Lower lobe of right lung (tissue), 2 donors: ENCODE measurements at regions not wholly inside any gene's neighbourhood (a gene's known extent, or its start where the extent isn't known, plus 50 kb on each side); places are given as distances from the start of the nearest gene placed in this dataset.

ENCODE experiments used
- ATAC-seq, 2 donors: fragments of 200-7000 bp; cut with Tn5 transposase; one replicate each; pipeline ENCODE4 v1.9.1; 2020 to 2022; ENCODE audit warnings: mild to moderate bottlenecking in 2 of 2, moderate library complexity in 2 of 2
- DNase-seq: peaks from one replicate; pipeline ENCODE4 v3.0.0-alpha.2; 2020
- H3K27ac ChIP-seq: fragments of 200-600 bp; one replicate; pipeline ENCODE4 v1.8.0; 2022
- H3K27me3 ChIP-seq: fragments of 200-600 bp; one replicate; pipeline ENCODE4 v1.8.0; 2022; ENCODE audit warnings: low read depth
- H3K36me3 ChIP-seq: fragments of 200-600 bp; one replicate; pipeline ENCODE4 v1.8.0; 2022; ENCODE audit warnings: mild to moderate bottlenecking
- H3K4me1 ChIP-seq: fragments of 200-600 bp; one replicate; pipeline ENCODE4 v1.8.0; 2022
- H3K4me3 ChIP-seq: fragments of 200-600 bp; one replicate; pipeline ENCODE4 v1.8.0; 2022; ENCODE audit warnings: mild to moderate bottlenecking
- H3K9me3 ChIP-seq: fragments of 200-600 bp; one replicate; pipeline ENCODE4 v1.8.0; 2022
- CTCF ChIP-seq: fragments of 200-600 bp; IDR thresholded peaks from one replicate; pipeline ENCODE4 v1.8.0; 2022; ENCODE audit warnings: antibody characterized with exemption, mild to moderate bottlenecking
- intact Hi-C: fragments of 100-400 bp; cut with DNase I; formaldehyde crosslinking; loops from one replicate; pipeline ENCODE4 v1.11.0; 2022
- donor health status: DM: no; HTN: yes; CAD: no; lungs with severe emphysema.

- H3K27ac ChIP-seq, result no peak overlapping the region
- no peaks in the 10 kb centered on the region for H3K36me3 ChIP-seq
- intact Hi-C loops, result no loop called here
- no peak overlapping the region for H3K4me3 ChIP-seq
- TF ChIP-seq CTCF, result no peak
- DNase-seq (no peak), ATAC-seq (no peak)
- H3K4me1 ChIP-seq, result no peaks in the 10 kb centered on the region
- no peaks in the 10 kb centered on the region for H3K27me3 ChIP-seq
- H3K9me3 ChIP-seq, result no peaks in the 10 kb centered on the region
Observed at GRCh38 chr1:98176936-98177335, 256.1 kb upstream of the DPYD start.

GRCh38 chr1:98176414-98176813, 255.6 kb upstream of the DPYD start:
- no peak for DNase-seq
- no peaks in the 10 kb centered on the region for H3K36me3 ChIP-seq
- no peaks in the 10 kb centered on the region for H3K9me3 ChIP-seq
- ATAC-seq, result no peak
- H3K4me1 ChIP-seq, result no peaks in the 10 kb centered on the region
- no peak for TF ChIP-seq CTCF
- H3K27me3 ChIP-seq, result no peaks in the 10 kb centered on the region
- intact Hi-C loops, result no loop called here
- H3K4me3 ChIP-seq, result no peak overlapping the region
- no peak overlapping the region for H3K27ac ChIP-seq

- Histone ChIP-seq H3K4me1 (no peaks in the 10 kb centered on the region), H3K27me3 (no peaks in the 10 kb centered on the region), H3K9me3 (no peaks in the 10 kb centered on the region), H3K27ac (no peak overlapping the region), H3K4me3 (no peak overlapping the region), H3K36me3 (no peaks in the 10 kb centered on the region)
- intact Hi-C loops, result no loop called here
- TF ChIP-seq CTCF, result no peak
- DNase-seq (no peak), ATAC-seq (no peak)
Observed at GRCh38 chr1:98172578-98172977, 251.7 kb upstream of the DPYD start.

- Histone ChIP-seq H3K27ac (no peak overlapping the region), H3K4me1 (no peaks in the 10 kb centered on the region), H3K4me3 (no peak overlapping the region), H3K36me3 (no peaks in the 10 kb centered on the region), H3K27me3 (no peaks in the 10 kb centered on the region), H3K9me3 (no peaks in the 10 kb centered on the region)
- no peak for DNase-seq
- no peak for TF ChIP-seq CTCF
- ATAC-seq, result no peak
- intact Hi-C loops, result no loop called here
Observed at GRCh38 chr1:98172022-98172421, 251.2 kb upstream of the DPYD start.

- no peaks in the 10 kb centered on the region for H3K36me3 ChIP-seq
- intact Hi-C loops, result no loop called here
- no peak overlapping the region for H3K4me3 ChIP-seq
- TF ChIP-seq CTCF, result no peak
- no peak for DNase-seq
- H3K27ac ChIP-seq, result no peak overlapping the region
- H3K4me1 ChIP-seq, result no peaks in the 10 kb centered on the region
- H3K9me3 ChIP-seq, result no peaks in the 10 kb centered on the region
- no peak for ATAC-seq
- H3K27me3 ChIP-seq, result no peaks in the 10 kb centered on the region
Observed at GRCh38 chr1:98164509-98164908, 243.7 kb upstream of the DPYD start.
